ENCODE measurements at regions not wholly inside any gene's neighbourhood (a gene's known extent, or its start where the extent isn't known, plus 50 kb on each side); places are given as distances from the start of the nearest gene placed in this dataset.
"Not testable (repeated sequence)": the region's sequence is repeated elsewhere in the genome, so short reads cannot be mapped to it uniquely, and the experiment has no call there.

GRCh38 chr1:243957141-243957540 lies 93.9 kb upstream of the ZBTB18 start:
- no peak overlapping the region for H3K27ac ChIP-seq (ENCODE audit: low read depth in 1 of 2, low read length in 2 of 2)
- H3K4me2 ChIP-seq (replicated peaks; ENCODE audit: extremely low read depth, low read length, poor library complexity, severe bottlenecking), result no peak overlapping the region
- H3K4me1 ChIP-seq (ENCODE audit: control insufficient read depth in 1 of 2, insufficient read depth in 2 of 2, low read length in 2 of 2), result no peaks in the 10 kb centered on the region
- Mint-ChIP-seq H3K9me3 (peaks cover 0 to 2% (median 0%) of the 10 kb centered on the region in 7 donors), H3K4me1 (peaks cover 7% of the 10 kb centered on the region), H3K27me3 (ENCODE audit: low read depth in 3 of 3) (peaks cover 2 to 4% (median 3%) of the 10 kb centered on the region in 3 donors), H3K4me3 (no peak overlapping the region), H3K36me3 (peaks cover 0 to 3% of the 10 kb centered on the region in 2 donors), H3K27ac (no peak overlapping the region)
- intact Hi-C loops (cut with micrococcal nuclease), result no loop called here
- no peaks in the 10 kb centered on the region for H3K9me3 ChIP-seq (replicated peaks in 1 of 2; ENCODE audit: control insufficient read depth in 1 of 2, insufficient read depth in 1 of 2, low read length in 2 of 2)
- H3K4me3 ChIP-seq (replicated peaks in 1 of 3; ENCODE audit: low read depth in 2 of 3, low read length in 3 of 3), result no peak overlapping the region
- no peak overlapping the region for H3K9ac ChIP-seq (ENCODE audit: insufficient read depth, low read length, poor library complexity, severe bottlenecking)
- no peak overlapping the region for H2AFZ ChIP-seq (ENCODE audit: insufficient read depth, low read depth, low read length, poor library complexity, severe bottlenecking)
- DNase-seq, result no peak
- H3K79me2 ChIP-seq (ENCODE audit: insufficient read depth, low read length), result no peaks in the 10 kb centered on the region
- peaks cover 0 to 2% of the 10 kb centered on the region in 2 donors for H3K27me3 ChIP-seq (ENCODE audit: control insufficient read depth in 2 of 2, insufficient read depth in 2 of 2, low read length in 2 of 2)
- no peaks in the 10 kb centered on the region for H4K20me1 ChIP-seq (ENCODE audit: insufficient read depth, low read length)
- TF ChIP-seq CTCF (IDR thresholded peaks at IDR 0.05), result no peak
- H3K36me3 ChIP-seq (replicated peaks in 1 of 2; ENCODE audit: control insufficient read depth in 1 of 2, insufficient read depth in 2 of 2, low read length in 2 of 2), result no peaks in the 10 kb centered on the region

- no peak overlapping the region for H3K4me3 Mint-ChIP-seq
- WGBS (ENCODE audit: insufficient coverage), result no CpG with 5 or more reads among the region's 3 CpGs
Measured at GRCh38 chr1:243956450-243956849, 94.6 kb upstream of the ZBTB18 start.

GRCh38 chr1:243951207-243951606 lies 99.9 kb upstream of the ZBTB18 start:
- H3K4me1 ChIP-seq (ENCODE audit: control insufficient read depth in 1 of 2, insufficient read depth in 2 of 2, low read length in 2 of 2); H3K9me3 ChIP-seq (replicated peaks in 1 of 2; ENCODE audit: control insufficient read depth in 1 of 2, insufficient read depth in 1 of 2, low read length in 2 of 2); H3K27me3 ChIP-seq (ENCODE audit: control insufficient read depth in 2 of 2, insufficient read depth in 2 of 2, low read length in 2 of 2); H3K36me3 ChIP-seq (replicated peaks in 1 of 2; ENCODE audit: control insufficient read depth in 1 of 2, insufficient read depth in 2 of 2, low read length in 2 of 2); H3K4me3 Mint-ChIP-seq; intact Hi-C loops (cut with micrococcal nuclease); H3K36me3 Mint-ChIP-seq; H4K20me1 ChIP-seq (ENCODE audit: insufficient read depth, low read length); H3K4me3 ChIP-seq (replicated peaks in 1 of 3; ENCODE audit: low read depth in 2 of 3, low read length in 3 of 3); H3K4me1 Mint-ChIP-seq; H3K9ac ChIP-seq (ENCODE audit: insufficient read depth, low read length, poor library complexity, severe bottlenecking); H3K79me2 ChIP-seq (ENCODE audit: insufficient read depth, low read length); H3K27me3 Mint-ChIP-seq (ENCODE audit: low read depth in 3 of 3); H3K27ac ChIP-seq (ENCODE audit: low read depth in 1 of 2, low read length in 2 of 2); H3K27ac Mint-ChIP-seq; H2AFZ ChIP-seq (ENCODE audit: insufficient read depth, low read depth, low read length, poor library complexity, severe bottlenecking); H3K9me3 Mint-ChIP-seq; H3K4me2 ChIP-seq (replicated peaks; ENCODE audit: extremely low read depth, low read length, poor library complexity, severe bottlenecking); DNase-seq: not testable (repeated sequence)
- 100% methylated on average over 10 of the region's 11 CpGs for WGBS (ENCODE audit: insufficient coverage)

More at GRCh38 chr1:243956450-243956849, 94.6 kb upstream of the ZBTB18 start:
- intact Hi-C loops (cut with micrococcal nuclease), result no loop called here
- no peak overlapping the region for H3K27ac ChIP-seq (ENCODE audit: low read depth in 1 of 2, low read length in 2 of 2)
- no peak overlapping the region for H3K9ac ChIP-seq (ENCODE audit: insufficient read depth, low read length, poor library complexity, severe bottlenecking)
- Mint-ChIP-seq H3K9me3 (peaks cover 0 to 2% (median 0%) of the 10 kb centered on the region in 7 donors), H3K27ac (no peak overlapping the region), H3K4me1 (peaks cover 7% of the 10 kb centered on the region), H3K27me3 (ENCODE audit: low read depth in 3 of 3) (peaks cover under 1 to 4% (median 4%) of the 10 kb centered on the region in 3 donors), H3K36me3 (peaks cover 0 to 3% of the 10 kb centered on the region in 2 donors)
- no peaks in the 10 kb centered on the region for H3K4me1 ChIP-seq (ENCODE audit: control insufficient read depth in 1 of 2, insufficient read depth in 2 of 2, low read length in 2 of 2)
- H2AFZ ChIP-seq (ENCODE audit: insufficient read depth, low read depth, low read length, poor library complexity, severe bottlenecking), result no peak overlapping the region
- H3K79me2 ChIP-seq (ENCODE audit: insufficient read depth, low read length), result no peaks in the 10 kb centered on the region
- DNase-seq, result no peak
- no peak overlapping the region for H3K4me3 ChIP-seq (replicated peaks in 1 of 3; ENCODE audit: low read depth in 2 of 3, low read length in 3 of 3)
- no peaks in the 10 kb centered on the region for H3K36me3 ChIP-seq (replicated peaks in 1 of 2; ENCODE audit: control insufficient read depth in 1 of 2, insufficient read depth in 2 of 2, low read length in 2 of 2)
- no peak overlapping the region for H3K4me2 ChIP-seq (replicated peaks; ENCODE audit: extremely low read depth, low read length, poor library complexity, severe bottlenecking)
- no peaks in the 10 kb centered on the region for H3K9me3 ChIP-seq (replicated peaks in 1 of 2; ENCODE audit: control insufficient read depth in 1 of 2, insufficient read depth in 1 of 2, low read length in 2 of 2)
- H3K27me3 ChIP-seq (ENCODE audit: control insufficient read depth in 2 of 2, insufficient read depth in 2 of 2, low read length in 2 of 2), result peaks cover 0 to 2% of the 10 kb centered on the region in 2 donors
- TF ChIP-seq CTCF (IDR thresholded peaks at IDR 0.05), result no peak
- no peaks in the 10 kb centered on the region for H4K20me1 ChIP-seq (ENCODE audit: insufficient read depth, low read length)

All from CD14-positive monocyte (primary cell).